Putamen (tissue), 1 donor: ENCODE measurements at regions not wholly inside any gene's neighbourhood (a gene's known extent, or its start where the extent isn't known, plus 50 kb on each side); places are given as distances from the start of the nearest gene placed in this dataset.
"Not testable (repeated sequence)": the region's sequence is repeated elsewhere in the genome, so short reads cannot be mapped to it uniquely, and the experiment has no call there.

ENCODE experiments used
- DNase-seq: peaks from one replicate; pipeline ENCODE4 v3.0.0-alpha.2; 2016; ENCODE audit warnings: low spot score

GRCh38 chr12:108423486-108423885, 84.4 kb upstream of the CMKLR1 start:
- DNase-seq = no peak

DNA sequence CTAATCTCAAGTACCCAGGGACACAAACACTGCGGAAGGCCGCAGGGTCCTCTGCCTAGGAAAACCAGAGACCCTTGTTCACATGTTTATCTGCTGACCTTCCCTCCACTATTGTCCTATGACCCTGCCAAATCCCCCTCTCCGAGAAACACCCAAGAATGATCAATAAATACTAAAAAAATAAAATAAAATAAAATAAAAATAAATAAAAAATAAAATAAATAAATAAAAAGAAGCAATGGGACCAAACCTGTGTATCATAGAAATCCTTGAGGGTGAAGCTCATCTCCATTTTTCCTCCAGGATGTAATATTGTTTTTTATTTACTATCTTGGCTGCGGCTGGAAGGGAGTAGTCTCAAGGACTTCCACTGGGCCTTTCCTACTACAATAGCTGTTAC, 82.0 kb upstream of the CMKLR1 start:
- DNase-seq = not testable (repeated sequence)

- DNase-seq = not testable (repeated sequence)
These were observed 81.3 kb upstream of the CMKLR1 start for GRCh38 chr12:108420421-108420820.

DNA sequence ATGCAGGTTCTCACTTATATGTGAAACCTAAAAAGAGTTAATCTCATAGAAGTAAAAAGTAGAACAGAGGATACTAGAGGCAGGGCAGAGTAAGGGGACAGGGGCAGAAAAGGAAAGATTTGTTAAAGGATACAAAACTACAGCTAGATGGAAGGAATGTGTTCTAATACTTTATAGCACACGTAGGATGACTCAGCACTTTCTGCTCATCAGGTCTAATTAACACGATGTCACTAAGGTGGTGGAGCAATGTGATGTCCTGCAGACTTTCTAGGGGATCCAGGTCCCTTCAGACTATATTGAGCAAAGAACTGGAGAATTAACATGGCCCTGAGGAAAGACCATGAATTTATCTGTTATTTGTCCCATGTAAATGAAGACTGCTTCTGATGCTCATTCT, 80.8 kb upstream of the CMKLR1 start:
- DNase-seq = no peak

- no peak for DNase-seq
These were observed 79.2 kb upstream of the CMKLR1 start for GRCh38 chr12:108418164-108418890.

GRCh38 chr12:108414021-108414420, 74.9 kb upstream of the CMKLR1 start:
- no peak for DNase-seq

- peak; percentile 42 for DNase-seq
These were observed 71.6 kb upstream of the CMKLR1 start for GRCh38 chr12:108410689-108411088.

GRCh38 chr12:108409481-108409880, 70.4 kb upstream of the CMKLR1 start:
- DNase-seq = no peak

DNA sequence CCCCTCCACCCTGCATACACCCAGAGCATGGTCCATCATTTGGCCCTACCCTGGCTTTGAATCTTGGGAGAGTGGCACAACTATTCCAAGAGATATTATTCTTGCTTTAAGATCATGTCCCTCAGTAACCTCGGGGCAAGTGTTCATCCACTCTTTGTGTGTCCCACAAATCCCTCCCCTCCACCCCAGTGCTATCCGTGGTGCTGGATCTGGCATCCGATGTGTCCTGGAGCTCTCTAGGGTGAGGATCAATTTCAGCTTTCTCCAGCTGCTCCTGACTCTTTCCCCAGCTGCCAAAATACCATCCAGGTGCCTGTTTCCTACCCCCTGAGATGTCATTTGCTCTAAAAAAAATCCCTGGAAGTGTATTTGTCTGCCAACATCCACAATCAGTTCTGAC, 64.8 kb upstream of the CMKLR1 start:
- no peak for DNase-seq

GRCh38 chr12:108401964-108402363, 62.9 kb upstream of the CMKLR1 start:
- no peak for DNase-seq

GRCh38 chr12:108400900-108401480, 61.9 kb upstream of the CMKLR1 start:
- DNase-seq = no peak

DNA sequence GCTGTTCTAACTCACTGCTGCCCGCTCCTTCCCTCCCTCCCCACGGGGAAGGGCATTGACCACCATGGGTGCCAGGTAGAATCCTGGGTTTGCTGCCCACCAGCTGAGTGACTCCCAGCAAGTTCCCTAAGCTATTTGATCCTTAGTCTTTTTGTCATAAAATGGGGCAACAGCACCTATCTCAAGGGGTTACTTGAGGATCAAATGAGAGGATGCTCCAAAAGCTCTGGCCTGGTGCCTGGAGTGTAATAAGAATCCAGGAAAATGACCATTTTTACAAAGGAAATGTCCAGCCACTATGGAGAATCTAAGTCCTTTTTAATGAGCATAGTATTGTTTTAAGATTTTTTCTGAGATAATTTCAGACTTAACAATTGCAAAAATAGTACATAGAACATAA, 61.4 kb upstream of the CMKLR1 start:
- no peak for DNase-seq

DNA sequence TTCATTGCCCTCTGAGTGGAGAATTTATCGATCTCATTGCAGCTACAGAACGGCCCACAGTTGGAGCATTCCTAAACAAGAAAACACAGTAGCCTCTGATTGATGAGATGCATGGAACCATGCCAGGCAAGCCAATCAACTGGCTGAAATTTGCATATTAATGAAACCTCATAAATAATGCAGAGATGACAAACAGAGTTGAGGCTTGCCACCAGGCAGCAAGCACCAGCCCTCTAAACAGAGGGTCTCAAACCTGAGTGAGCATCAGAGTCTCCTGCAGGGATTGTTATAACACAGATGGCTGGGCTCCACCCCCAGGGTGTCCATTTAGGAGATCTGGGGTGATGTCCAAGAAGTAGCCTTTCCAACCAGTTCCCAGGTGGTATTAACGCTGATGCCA, 60.9 kb upstream of the CMKLR1 start:
- no peak for DNase-seq

- peak; percentile 32 for DNase-seq
These were observed 60.4 kb upstream of the CMKLR1 start for GRCh38 chr12:108399514-108399913.

DNA sequence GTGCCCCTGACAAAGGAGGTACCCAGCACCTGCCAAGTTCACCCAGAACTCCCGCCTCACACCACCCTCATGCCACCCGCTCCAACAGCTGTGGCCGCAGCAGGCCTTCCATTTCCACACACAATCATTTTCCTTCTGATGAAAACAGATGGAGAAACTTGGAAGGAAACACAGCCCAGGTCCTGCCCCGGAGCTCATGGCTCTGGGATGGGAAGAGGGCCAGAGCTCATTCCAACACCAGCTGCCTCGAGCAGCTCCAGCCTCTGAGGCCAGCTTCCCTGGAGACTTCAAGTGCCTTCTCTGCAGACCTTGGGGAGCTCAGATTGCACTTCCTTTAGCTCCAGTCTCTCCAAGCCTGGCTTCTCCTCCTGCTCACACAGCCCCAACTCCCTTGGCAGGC, 55.1 kb upstream of the CMKLR1 start:
- DNase-seq = peak; percentile 21

GRCh38 chr12:108392284-108392683, 53.2 kb upstream of the CMKLR1 start:
- no peak for DNase-seq

DNA sequence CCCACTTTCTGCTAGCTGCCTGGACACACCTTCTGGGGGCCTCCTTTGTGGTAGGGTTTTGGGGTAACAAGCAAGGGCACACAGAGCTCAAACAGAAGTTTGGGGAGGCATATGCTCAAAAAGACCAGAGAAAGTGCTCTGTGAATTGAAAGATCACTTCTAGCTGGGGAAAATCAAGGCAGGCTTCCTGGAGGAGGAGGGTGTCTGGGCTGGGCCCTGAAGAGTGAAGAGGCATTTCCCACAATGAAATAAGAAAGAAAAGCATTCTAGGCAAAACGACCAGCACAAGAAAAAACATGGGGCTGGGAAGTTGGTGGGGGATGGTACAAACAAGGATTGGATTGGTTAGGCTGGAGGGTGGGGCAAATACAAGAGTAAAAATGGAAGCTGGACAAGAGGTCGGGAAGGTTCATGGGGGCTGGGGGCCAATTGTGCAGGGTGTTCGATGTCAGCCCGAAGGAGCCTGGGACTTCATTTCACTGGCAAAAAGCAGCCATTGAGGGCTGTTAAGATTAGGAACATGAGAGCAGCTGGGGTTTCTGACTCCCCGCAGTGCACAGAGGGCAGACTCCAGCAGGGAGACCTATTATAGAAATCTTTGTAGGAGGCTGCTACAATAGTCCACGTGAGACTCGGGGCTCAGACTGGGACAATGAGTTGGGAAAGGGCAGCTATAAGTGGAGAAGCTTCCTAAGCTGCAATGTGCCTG, 51.5 kb upstream of the CMKLR1 start:
- no peak for DNase-seq

DNA sequence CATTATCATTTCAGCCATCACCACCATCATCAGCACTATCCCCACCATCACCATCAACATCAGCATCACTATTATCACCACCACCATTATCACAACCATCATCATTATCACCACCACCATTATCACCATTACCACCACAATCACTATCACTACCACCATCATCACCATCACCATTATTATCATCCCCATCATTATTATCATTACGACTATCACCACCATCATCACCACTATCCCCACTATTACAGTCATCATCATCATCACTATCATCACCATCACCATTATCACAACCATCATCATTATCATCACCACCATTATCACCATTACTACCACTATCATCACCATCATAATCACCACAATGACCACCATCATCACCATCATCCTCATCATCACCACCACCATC, 50.4 kb upstream of the CMKLR1 start:
- no peak for DNase-seq
